ENCODE measurements at regions not wholly inside any gene's neighbourhood (a gene's known extent, or its start where the extent isn't known, plus 50 kb on each side); places are given as distances from the start of the nearest gene placed in this dataset.

DNA sequence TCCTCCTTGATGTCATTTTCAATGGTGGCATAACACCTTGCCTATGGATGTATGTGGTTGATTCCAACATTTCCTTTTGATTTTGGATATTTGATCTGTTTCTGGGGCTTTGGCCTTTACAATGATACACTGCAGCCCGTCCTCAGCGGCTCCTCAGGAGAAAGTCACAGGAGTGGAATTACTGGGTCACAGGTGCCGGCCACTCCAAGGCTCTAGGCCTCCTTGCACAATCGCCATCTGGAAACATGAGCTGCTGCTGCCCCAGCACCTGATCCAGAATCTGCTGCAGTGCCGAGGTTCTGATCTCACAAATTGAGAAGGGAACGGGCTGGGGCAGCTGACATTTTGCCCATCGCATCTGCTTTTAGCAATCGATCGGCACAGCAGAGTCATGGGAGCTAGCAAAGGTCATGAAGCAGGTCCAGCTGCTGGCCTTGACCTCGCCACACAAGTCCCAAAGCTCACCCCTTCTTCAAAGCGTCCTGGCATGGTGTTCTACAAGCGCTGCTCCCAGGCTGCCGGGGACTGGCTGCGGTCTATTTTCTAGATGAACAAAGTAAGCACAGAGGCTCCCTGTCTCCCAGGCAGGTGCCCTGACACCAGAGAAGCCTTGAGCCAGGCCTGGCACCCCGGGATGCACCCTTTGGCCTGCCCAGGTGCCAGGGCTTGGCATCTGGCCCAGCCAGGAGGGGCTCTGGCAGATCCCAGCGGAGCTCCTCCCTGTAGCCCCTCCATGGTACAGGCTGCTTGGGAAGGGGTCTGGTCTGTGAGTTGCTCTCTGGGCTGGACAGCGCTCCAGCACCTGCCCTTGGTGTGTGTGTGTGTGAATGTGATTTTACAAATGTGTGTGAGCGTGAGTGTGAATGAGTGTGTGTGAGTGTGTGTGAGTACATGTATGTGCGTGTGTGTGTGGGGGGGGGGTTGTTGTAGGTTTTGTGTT is 201.8 kb downstream of the GLRX3 start:
- no peak for DNase-seq (ENCODE audit: low read depth, low spot score)
- Histone ChIP-seq H3K4me1 (ENCODE audit: control insufficient read depth, extremely low read depth, insufficient read depth, low read length) (no peaks in the 10 kb centered on the region), H3K36me3 (ENCODE audit: control insufficient read depth in 2 of 2, extremely low read depth in 1 of 2, insufficient read depth in 2 of 2, low read length in 2 of 2) (no peaks in the 10 kb centered on the region), H2AFZ (ENCODE audit: control insufficient read depth, low read length) (no peak overlapping the region), H3K9ac (ENCODE audit: control insufficient read depth, extremely low read depth, insufficient read depth, low read length) (no peak overlapping the region), H3K27ac (ENCODE audit: control insufficient read depth, insufficient read depth, low read length) (no peak overlapping the region), H3K4me2 (ENCODE audit: control insufficient read depth, extremely low read depth, insufficient read depth, low read depth, low read length) (no peak overlapping the region), H3K79me2 (ENCODE audit: control insufficient read depth, insufficient read depth, low read length) (no peaks in the 10 kb centered on the region), H3K9me3 (ENCODE audit: control insufficient read depth, low read depth, low read length) (peaks cover 12% of the 10 kb centered on the region), H3K27me3 (ENCODE audit: control insufficient read depth, extremely low read depth, insufficient read depth, low read length) (no peaks in the 10 kb centered on the region), H3K4me3 (ENCODE audit: control insufficient read depth in 2 of 3, extremely low read depth in 1 of 3, insufficient read depth in 2 of 3, low read depth in 1 of 3, low read length in 3 of 3) (no peak overlapping the region), H3K9me1 (ENCODE audit: control insufficient read depth, extremely low read depth, insufficient read depth, low read length) (no peaks in the 10 kb centered on the region), H4K20me1 (ENCODE audit: control insufficient read depth, extremely low read depth, insufficient read depth, low read length) (no peaks in the 10 kb centered on the region)
- FAIRE-seq = no peak
- dilution Hi-C loops (cut with MboI; ENCODE audit: extremely low pct_ligation_motif_present, low sequenced_read_pairs) = no loop called here
- no peak for TF ChIP-seq EZH2 (IDR thresholded peaks at IDR 0.05; ENCODE audit: low read length)
- TF ChIP-seq, protein P1, sequence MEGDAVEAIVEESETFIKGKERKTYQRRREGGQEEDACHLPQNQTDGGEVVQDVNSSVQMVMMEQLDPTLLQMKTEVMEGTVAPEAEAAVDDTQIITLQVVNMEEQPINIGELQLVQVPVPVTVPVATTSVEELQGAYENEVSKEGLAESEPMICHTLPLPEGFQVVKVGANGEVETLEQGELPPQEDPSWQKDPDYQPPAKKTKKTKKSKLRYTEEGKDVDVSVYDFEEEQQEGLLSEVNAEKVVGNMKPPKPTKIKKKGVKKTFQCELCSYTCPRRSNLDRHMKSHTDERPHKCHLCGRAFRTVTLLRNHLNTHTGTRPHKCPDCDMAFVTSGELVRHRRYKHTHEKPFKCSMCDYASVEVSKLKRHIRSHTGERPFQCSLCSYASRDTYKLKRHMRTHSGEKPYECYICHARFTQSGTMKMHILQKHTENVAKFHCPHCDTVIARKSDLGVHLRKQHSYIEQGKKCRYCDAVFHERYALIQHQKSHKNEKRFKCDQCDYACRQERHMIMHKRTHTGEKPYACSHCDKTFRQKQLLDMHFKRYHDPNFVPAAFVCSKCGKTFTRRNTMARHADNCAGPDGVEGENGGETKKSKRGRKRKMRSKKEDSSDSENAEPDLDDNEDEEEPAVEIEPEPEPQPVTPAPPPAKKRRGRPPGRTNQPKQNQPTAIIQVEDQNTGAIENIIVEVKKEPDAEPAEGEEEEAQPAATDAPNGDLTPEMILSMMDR (optimal IDR thresholded peaks at IDR 0.05 in 1 of 3, IDR thresholded peaks at IDR 0.05 in 1 of 3, conservative IDR thresholded peaks at IDR 0.05 in 1 of 3; ENCODE audit: extremely low read depth in 1 of 3, insufficient read depth in 2 of 3, low read length in 3 of 3) = no peak

DNA sequence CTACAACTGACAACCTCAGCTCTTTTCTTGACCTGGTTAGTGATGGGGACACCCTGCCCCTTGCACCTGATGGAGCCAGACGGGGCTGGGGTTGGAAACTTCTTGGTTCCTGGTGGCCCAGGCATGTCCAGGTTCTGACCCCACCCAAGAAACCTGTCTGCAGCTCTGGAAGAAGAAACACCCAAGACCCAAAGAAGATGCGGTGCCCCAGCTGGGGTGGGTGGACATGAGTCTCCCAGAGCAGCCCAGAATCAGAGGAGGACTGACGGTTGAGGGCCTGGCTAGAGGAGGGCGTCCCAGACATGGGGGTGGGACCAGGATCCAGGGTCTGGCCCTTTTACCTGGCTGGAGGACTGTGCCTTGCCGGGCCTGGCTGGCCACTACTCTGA is 202.4 kb downstream of the GLRX3 start:
- peaks cover 12% of the 10 kb centered on the region for H3K9me3 ChIP-seq (ENCODE audit: control insufficient read depth, low read depth, low read length)
- no peaks in the 10 kb centered on the region for H3K9me1 ChIP-seq (ENCODE audit: control insufficient read depth, extremely low read depth, insufficient read depth, low read length)
- no peak for DNase-seq (ENCODE audit: low read depth, low spot score)
- TF ChIP-seq EZH2 (IDR thresholded peaks at IDR 0.05; ENCODE audit: low read length) = no peak
- TF ChIP-seq, protein P1 (optimal IDR thresholded peaks at IDR 0.05 in 1 of 3, IDR thresholded peaks at IDR 0.05 in 1 of 3, conservative IDR thresholded peaks at IDR 0.05 in 1 of 3; ENCODE audit: extremely low read depth in 1 of 3, insufficient read depth in 2 of 3, low read length in 3 of 3) = no peak
- dilution Hi-C loops (cut with MboI; ENCODE audit: extremely low pct_ligation_motif_present, low sequenced_read_pairs) = no loop called here
- no peaks in the 10 kb centered on the region for H3K27me3 ChIP-seq (ENCODE audit: control insufficient read depth, extremely low read depth, insufficient read depth, low read length)
- no peaks in the 10 kb centered on the region for H3K4me1 ChIP-seq (ENCODE audit: control insufficient read depth, extremely low read depth, insufficient read depth, low read length)
- H4K20me1 ChIP-seq (ENCODE audit: control insufficient read depth, extremely low read depth, insufficient read depth, low read length) = no peaks in the 10 kb centered on the region
- no peaks in the 10 kb centered on the region for H3K36me3 ChIP-seq (ENCODE audit: control insufficient read depth in 2 of 2, extremely low read depth in 1 of 2, insufficient read depth in 2 of 2, low read length in 2 of 2)
- no peak overlapping the region for H3K27ac ChIP-seq (ENCODE audit: control insufficient read depth, insufficient read depth, low read length)
- H3K4me2 ChIP-seq (ENCODE audit: control insufficient read depth, extremely low read depth, insufficient read depth, low read depth, low read length) = no peak overlapping the region
- no peak overlapping the region for H3K4me3 ChIP-seq (ENCODE audit: control insufficient read depth in 2 of 3, extremely low read depth in 1 of 3, insufficient read depth in 2 of 3, low read depth in 1 of 3, low read length in 3 of 3)
- no peak overlapping the region for H3K9ac ChIP-seq (ENCODE audit: control insufficient read depth, extremely low read depth, insufficient read depth, low read length)
- no peak for FAIRE-seq
- H3K79me2 ChIP-seq (ENCODE audit: control insufficient read depth, insufficient read depth, low read length) = no peaks in the 10 kb centered on the region
- no peak overlapping the region for H2AFZ ChIP-seq (ENCODE audit: control insufficient read depth, low read length)
